ENCODE measurements at regions not wholly inside any gene's neighbourhood (a gene's known extent, or its start where the extent isn't known, plus 50 kb on each side); places are given as distances from the start of the nearest gene placed in this dataset.

GRCh38 chr14:49424436-49425331, 161.5 kb downstream of the RPS29 start:
- no peaks in the 10 kb centered on the region for H3K9me3 ChIP-seq (ENCODE audit: low read length)
- H3K27me3 ChIP-seq (ENCODE audit: insufficient read depth, low read length): no peaks in the 10 kb centered on the region
- H3K9me2 ChIP-seq (ENCODE audit: low read depth, low read length): no peaks in the 10 kb centered on the region
- no peaks in the 10 kb centered on the region for H4K20me1 ChIP-seq (ENCODE audit: insufficient read depth, low read length)
- TF ChIP-seq EZH2 (IDR thresholded peaks at IDR 0.05; ENCODE audit: borderline replicate concordance, low read length) (no peak), CTCF (IDR thresholded peaks at IDR 0.05; ENCODE audit: low read length) (no peak)
- no peaks in the 10 kb centered on the region for H3K36me3 ChIP-seq (ENCODE audit: insufficient read depth, low read length)
- no peak overlapping the region for H3K4me3 ChIP-seq (ENCODE audit: low read depth, low read length, poor library complexity, severe bottlenecking)
- no peak overlapping the region for H3K27ac ChIP-seq (ENCODE audit: low read depth, low read length, poor library complexity, severe bottlenecking)
- no peak overlapping the region for H2AFZ ChIP-seq (ENCODE audit: low read length)
- no peaks in the 10 kb centered on the region for H3K4me1 ChIP-seq (ENCODE audit: insufficient read depth, low read length, severe bottlenecking)
- H3K4me2 ChIP-seq (ENCODE audit: low read length): no peak overlapping the region
- H3K9ac ChIP-seq (ENCODE audit: low read length): no peak overlapping the region
- H3F3A ChIP-seq (ENCODE audit: insufficient read depth, low read length): no peaks in the 10 kb centered on the region
- H3K79me2 ChIP-seq (ENCODE audit: insufficient read depth, low read length): no peaks in the 10 kb centered on the region

GRCh38 chr14:49420201-49420600, 166.0 kb downstream of the RPS29 start:
- Histone ChIP-seq H3K27ac (ENCODE audit: low read depth, low read length, poor library complexity, severe bottlenecking) (no peak overlapping the region), H4K20me1 (ENCODE audit: insufficient read depth, low read length) (no peaks in the 10 kb centered on the region), H3K27me3 (ENCODE audit: insufficient read depth, low read length) (no peaks in the 10 kb centered on the region), H3F3A (ENCODE audit: insufficient read depth, low read length) (no peaks in the 10 kb centered on the region), H3K4me1 (ENCODE audit: insufficient read depth, low read length, severe bottlenecking) (no peaks in the 10 kb centered on the region), H3K9ac (ENCODE audit: low read length) (no peak overlapping the region), H2AFZ (ENCODE audit: low read length) (no peak overlapping the region), H3K9me3 (ENCODE audit: low read length) (no peaks in the 10 kb centered on the region), H3K9me2 (ENCODE audit: low read depth, low read length) (no peaks in the 10 kb centered on the region), H3K79me2 (ENCODE audit: insufficient read depth, low read length) (no peaks in the 10 kb centered on the region), H3K4me2 (ENCODE audit: low read length) (no peak overlapping the region), H3K4me3 (ENCODE audit: low read depth, low read length, poor library complexity, severe bottlenecking) (no peak overlapping the region), H3K36me3 (ENCODE audit: insufficient read depth, low read length) (no peaks in the 10 kb centered on the region)
- no peak for TF ChIP-seq CTCF (IDR thresholded peaks at IDR 0.05; ENCODE audit: low read length)
- TF ChIP-seq EZH2 (IDR thresholded peaks at IDR 0.05; ENCODE audit: borderline replicate concordance, low read length): no peak

- Histone ChIP-seq H3K4me2 (ENCODE audit: low read length) (no peak overlapping the region), H3K9me3 (ENCODE audit: low read length) (no peaks in the 10 kb centered on the region), H2AFZ (ENCODE audit: low read length) (no peak overlapping the region), H3K36me3 (ENCODE audit: insufficient read depth, low read length) (no peaks in the 10 kb centered on the region), H4K20me1 (ENCODE audit: insufficient read depth, low read length) (no peaks in the 10 kb centered on the region), H3K27me3 (ENCODE audit: insufficient read depth, low read length) (no peaks in the 10 kb centered on the region), H3K4me3 (ENCODE audit: low read depth, low read length, poor library complexity, severe bottlenecking) (no peak overlapping the region), H3F3A (ENCODE audit: insufficient read depth, low read length) (no peaks in the 10 kb centered on the region), H3K4me1 (ENCODE audit: insufficient read depth, low read length, severe bottlenecking) (no peaks in the 10 kb centered on the region), H3K9me2 (ENCODE audit: low read depth, low read length) (no peaks in the 10 kb centered on the region), H3K9ac (ENCODE audit: low read length) (no peak overlapping the region), H3K27ac (ENCODE audit: low read depth, low read length, poor library complexity, severe bottlenecking) (no peak overlapping the region), H3K79me2 (ENCODE audit: insufficient read depth, low read length) (no peaks in the 10 kb centered on the region)
- no peak for TF ChIP-seq EZH2 (IDR thresholded peaks at IDR 0.05; ENCODE audit: borderline replicate concordance, low read length)
- TF ChIP-seq CTCF (IDR thresholded peaks at IDR 0.05; ENCODE audit: low read length): no peak
These were observed 167.4 kb downstream of the RPS29 start for GRCh38 chr14:49418789-49419188.
